NB4 (cell line): ENCODE measurements at regions not wholly inside any gene's neighbourhood (a gene's known extent, or its start where the extent isn't known, plus 50 kb on each side); places are given as distances from the start of the nearest gene placed in this dataset.

Experiments
- DNase-seq: peaks from one replicate; pipeline ENCODE4 v3.0.0; 2010; ENCODE audit warnings: low read depth
- H3K4me3 ChIP-seq: one replicate; pipeline ENCODE4 v1.5.1; 2011; ENCODE audit warnings: mild to moderate bottlenecking, low read depth, low read length, moderate library complexity
- CTCF ChIP-seq: IDR thresholded peaks from one replicate; pipeline ENCODE4 v1.5.1; 2012; ENCODE audit warnings: low read depth, low read length
- MAX ChIP-seq: IDR thresholded peaks from 2 replicates; pipeline ENCODE4 v1.6.1; 2011; ENCODE audit warnings: low read depth, low read length
- MYC ChIP-seq: IDR thresholded peaks from 2 replicates; pipeline ENCODE4 v1.6.1; 2011; ENCODE audit warnings: low read depth, low read length
- POLR2A ChIP-seq: IDR thresholded peaks from 2 replicates; pipeline ENCODE4 v1.6.1; 2011; ENCODE audit warnings: mild to moderate bottlenecking; ENCODE audit not compliant: insufficient read length; ENCODE audit errors: extremely low read depth

- H3K4me3 ChIP-seq, result no peak overlapping the region
- no peak for TF ChIP-seq MAX
- TF ChIP-seq CTCF, result no peak
- no peak for TF ChIP-seq POLR2A
- TF ChIP-seq MYC, result no peak
- no peak for DNase-seq
These were observed 443.0 kb upstream of the MKI67 start for GRCh38 chr10:128568990-128569945.

GRCh38 chr10:128570319-128570995, 444.2 kb upstream of the MKI67 start:
- no peak for DNase-seq
- TF ChIP-seq MYC (no peak), CTCF (no peak), MAX (no peak), POLR2A (no peak)
- no peak overlapping the region for H3K4me3 ChIP-seq

- H3K4me3 ChIP-seq, result no peak overlapping the region
- TF ChIP-seq POLR2A, result no peak
- no peak for TF ChIP-seq MYC
- no peak for TF ChIP-seq CTCF
- DNase-seq, result no peak
These were observed 444.8 kb upstream of the MKI67 start for GRCh38 chr10:128571071-128571470.

- TF ChIP-seq MAX (no peak), MYC (no peak), POLR2A (no peak), CTCF (no peak)
- H3K4me3 ChIP-seq, result no peak overlapping the region
- DNase-seq, result no peak
These were observed 445.5 kb upstream of the MKI67 start for GRCh38 chr10:128571745-128572144.

GRCh38 chr10:128572696-128573095, 446.5 kb upstream of the MKI67 start:
- DNase-seq, result no peak
- H3K4me3 ChIP-seq, result no peak overlapping the region
- no peak for TF ChIP-seq MYC
- TF ChIP-seq MAX, result no peak
- TF ChIP-seq CTCF, result no peak
- TF ChIP-seq POLR2A, result no peak
